Immature natural killer cell (primary cell): ENCODE measurements at regions not wholly inside any gene's neighbourhood (a gene's known extent, or its start where the extent isn't known, plus 50 kb on each side); places are given as distances from the start of the nearest gene placed in this dataset.

Source experiments
- DNase-seq, 3 donors: peaks; one replicate each; pipeline ENCODE4 v3.0.0; 2022; ENCODE audit warnings: mixed read lengths in 1 of 3
- H3K27ac Mint-ChIP-seq, 6 donors: one replicate each; pipeline ENCODE4 v1.8.0; 2020; ENCODE audit warnings: mixed read lengths in 6 of 6, mild to moderate bottlenecking in 5 of 6, inconsistent platforms in 4 of 6, moderate library complexity in 3 of 6
- H3K27me3 Mint-ChIP-seq, 3 donors: one replicate each; pipeline ENCODE4 v1.8.0; 2020 to 2021; ENCODE audit warnings: low read depth in 3 of 3, mild to moderate bottlenecking in 3 of 3, mixed read lengths in 3 of 3, moderate library complexity in 3 of 3, inconsistent platforms in 1 of 3
- H3K36me3 Mint-ChIP-seq, 3 donors: one replicate each; pipeline ENCODE4 v1.8.0; 2020; ENCODE audit warnings: mixed read lengths in 3 of 3, inconsistent platforms in 2 of 3, mild to moderate bottlenecking in 2 of 3
- H3K4me1 Mint-ChIP-seq, 2 donors: one replicate each; pipeline ENCODE4 v1.8.0; 2020; ENCODE audit warnings: inconsistent platforms in 2 of 2, mild to moderate bottlenecking in 2 of 2, mixed read lengths in 2 of 2, moderate library complexity in 1 of 2
- H3K4me3 Mint-ChIP-seq, 5 donors: one replicate each; pipeline ENCODE4 v1.8.0; 2020; ENCODE audit warnings: mild to moderate bottlenecking in 5 of 5, mixed read lengths in 5 of 5, inconsistent platforms in 3 of 5, moderate library complexity in 3 of 5
- H3K9me3 Mint-ChIP-seq, 6 donors: one replicate each; pipeline ENCODE4 v1.8.0; 2020; ENCODE audit warnings: mild to moderate bottlenecking in 6 of 6, mixed read lengths in 6 of 6, inconsistent platforms in 4 of 6, moderate library complexity in 3 of 6

DNA sequence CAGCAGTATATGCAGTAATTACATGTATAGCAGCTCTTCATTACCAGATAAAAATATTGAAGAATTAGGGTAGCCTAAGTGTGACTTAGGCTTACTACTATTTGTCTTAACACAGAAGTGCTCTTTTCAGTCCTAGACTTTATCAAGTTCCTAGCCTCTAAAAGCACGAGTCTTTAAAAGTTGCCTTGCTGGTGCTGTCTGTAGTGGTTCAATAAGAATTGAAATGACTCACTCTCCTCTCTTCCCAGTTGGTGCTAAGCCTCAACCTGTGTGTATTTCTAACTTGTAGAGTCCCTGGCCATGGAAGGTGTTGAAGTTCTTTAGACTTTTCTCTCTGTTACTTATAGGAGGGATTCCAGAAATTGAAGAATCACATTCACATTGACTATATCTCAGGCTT, 395.4 kb upstream of the THRB start:
- no peak overlapping the region for H3K27ac Mint-ChIP-seq
- peaks cover 0 to 2% (median 1%) of the 10 kb centered on the region in 3 donors for H3K27me3 Mint-ChIP-seq
- no peaks in the 10 kb centered on the region for H3K36me3 Mint-ChIP-seq

DNA sequence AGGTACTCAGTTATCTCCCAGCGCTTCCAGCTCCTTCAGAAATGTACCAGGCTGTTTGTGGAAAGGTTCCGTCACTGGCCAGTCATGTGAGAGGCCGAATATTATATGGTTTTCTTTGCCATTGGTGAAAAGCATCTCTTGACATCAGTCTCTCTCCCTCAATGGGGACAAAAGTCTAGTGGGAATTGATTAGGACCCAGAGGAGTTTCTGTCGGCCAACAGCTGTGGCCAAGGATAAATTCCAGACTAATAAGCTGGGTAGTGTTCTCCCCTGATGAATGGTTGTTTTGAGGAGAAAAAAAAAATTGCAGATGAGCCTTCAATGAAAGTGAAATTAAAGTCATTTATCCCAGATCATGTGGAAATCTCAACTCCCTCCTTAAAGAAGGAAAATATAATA, 404.7 kb upstream of the THRB start:
- Mint-ChIP-seq H3K27me3 (peaks cover 0 to 2% (median 0%) of the 10 kb centered on the region in 3 donors), H3K27ac (no peak overlapping the region), H3K36me3 (no peaks in the 10 kb centered on the region), H3K9me3 (peaks cover 0 to 13% (median under 1%) of the 10 kb centered on the region in 6 donors), H3K4me1 (no peaks in the 10 kb centered on the region), H3K4me3 (no peak overlapping the region)
- no peak for DNase-seq

More for the DNA sequence above, 395.4 kb upstream of the THRB start:
- no peak for DNase-seq
- H3K9me3 Mint-ChIP-seq, result peaks cover 0 to 3% (median 0%) of the 10 kb centered on the region in 6 donors
- H3K4me1 Mint-ChIP-seq, result no peaks in the 10 kb centered on the region
- H3K4me3 Mint-ChIP-seq, result no peak overlapping the region

DNA sequence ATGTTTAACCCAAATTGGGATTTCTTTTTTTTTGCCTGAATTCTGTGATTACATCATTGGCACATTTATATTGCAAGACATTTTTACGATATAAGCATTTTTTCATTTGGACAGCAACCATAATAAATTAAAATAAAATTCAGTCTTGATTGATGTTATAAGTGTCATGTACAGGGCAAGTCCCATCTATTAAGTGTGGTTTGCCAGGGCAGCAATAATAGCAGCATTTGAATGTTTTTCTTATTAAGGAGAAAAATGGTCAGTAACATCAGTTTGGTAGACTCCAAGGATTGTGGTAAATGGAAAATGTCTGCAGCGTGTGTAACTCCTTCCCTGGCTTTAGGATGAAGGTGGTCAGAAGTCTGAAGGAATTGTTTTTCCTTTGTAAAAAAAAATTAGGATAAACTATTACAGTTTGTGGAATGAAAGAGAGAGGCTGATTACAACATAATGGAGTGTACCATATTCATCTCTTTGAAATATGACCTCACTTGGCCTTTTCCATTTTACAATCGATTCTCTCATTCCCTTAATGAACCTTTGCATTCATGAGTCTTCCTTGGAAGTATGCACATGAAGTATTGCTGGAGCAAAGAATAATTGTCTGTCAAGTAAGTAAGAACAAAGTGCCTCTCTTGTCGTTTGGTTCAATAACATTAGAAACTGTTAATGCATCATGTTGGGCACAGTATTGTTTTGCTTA, 405.4 kb upstream of the THRB start:
- Mint-ChIP-seq H3K4me1 (no peaks in the 10 kb centered on the region), H3K4me3 (no peak overlapping the region), H3K9me3 (peaks cover 0 to 13% (median under 1%) of the 10 kb centered on the region in 6 donors), H3K27ac (no peak overlapping the region), H3K36me3 (no peaks in the 10 kb centered on the region), H3K27me3 (peaks cover 0 to 2% (median 0%) of the 10 kb centered on the region in 3 donors)
- DNase-seq, result no peak

DNA sequence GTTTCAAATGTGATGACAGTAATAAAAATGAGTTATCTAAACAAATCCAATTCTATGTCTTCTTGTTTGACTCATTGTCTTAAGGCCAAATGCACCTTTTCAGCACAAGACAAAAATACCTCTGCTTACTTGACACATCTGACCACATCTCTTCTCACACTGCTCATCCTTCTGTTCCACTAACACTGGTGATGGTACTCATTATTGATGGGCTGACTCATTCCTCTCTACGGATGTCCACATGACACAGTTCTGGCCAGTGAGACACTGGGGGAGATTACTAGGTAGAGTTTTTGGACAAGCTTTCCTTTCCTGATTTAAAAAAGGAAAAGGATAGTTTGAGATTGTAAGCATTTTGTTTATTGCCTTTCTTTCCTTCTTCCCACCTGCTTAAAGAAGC, 410.6 kb upstream of the THRB start:
- H3K4me3 Mint-ChIP-seq, result no peak overlapping the region
- H3K4me1 Mint-ChIP-seq, result no peaks in the 10 kb centered on the region
- peaks cover 0 to 14% (median 0%) of the 10 kb centered on the region in 6 donors for H3K9me3 Mint-ChIP-seq
- no peaks in the 10 kb centered on the region for H3K27me3 Mint-ChIP-seq
- no peak for DNase-seq
- H3K27ac Mint-ChIP-seq, result no peak overlapping the region
- H3K36me3 Mint-ChIP-seq, result no peaks in the 10 kb centered on the region

DNA sequence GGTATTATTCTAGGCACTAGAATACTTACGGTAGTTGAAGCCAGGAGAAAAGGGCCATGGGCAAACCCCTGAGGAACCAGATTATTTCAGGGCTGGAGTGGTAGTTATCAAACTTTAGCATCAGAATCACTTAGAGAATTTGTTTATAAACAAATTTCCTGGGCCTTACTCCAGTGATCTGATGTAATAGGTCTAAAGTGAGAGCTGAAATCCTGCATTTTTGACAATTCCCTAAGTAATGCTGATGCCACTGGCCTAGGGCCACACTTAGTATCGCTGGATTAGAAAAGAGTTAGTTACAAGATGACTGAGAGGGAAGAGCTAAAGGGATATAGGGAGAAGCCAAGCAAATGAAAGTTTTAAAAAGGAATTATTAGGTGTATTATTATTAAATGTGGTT, 412.5 kb upstream of the THRB start:
- Mint-ChIP-seq H3K9me3 (peaks cover 0 to 14% (median 3%) of the 10 kb centered on the region in 6 donors), H3K4me1 (no peaks in the 10 kb centered on the region), H3K27me3 (no peaks in the 10 kb centered on the region), H3K27ac (no peak overlapping the region), H3K4me3 (no peak overlapping the region), H3K36me3 (no peaks in the 10 kb centered on the region)
- DNase-seq, result no peak

DNA sequence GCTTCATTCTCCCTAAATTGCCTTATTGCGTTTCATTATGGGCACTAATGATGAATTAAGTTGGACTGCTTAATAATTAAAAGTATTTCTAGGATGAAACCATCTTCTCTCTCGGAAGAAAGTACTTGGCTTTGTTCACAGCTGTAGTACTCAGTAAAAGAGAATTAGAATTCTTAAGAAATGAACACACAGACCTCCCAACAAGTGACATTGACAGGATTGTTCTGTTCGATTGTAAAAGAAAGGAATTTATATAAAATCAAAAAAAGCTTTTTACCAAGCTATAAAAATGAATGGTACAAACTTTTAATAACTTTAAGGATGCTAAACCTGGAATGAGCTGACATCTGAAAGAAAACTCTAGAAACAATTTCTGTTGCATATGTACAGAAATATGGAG, 416.4 kb upstream of the THRB start:
- Mint-ChIP-seq H3K9me3 (peaks cover 0 to 5% (median 2%) of the 10 kb centered on the region in 6 donors), H3K4me1 (no peaks in the 10 kb centered on the region), H3K36me3 (no peaks in the 10 kb centered on the region), H3K27me3 (peaks cover 0 to 1% (median 0%) of the 10 kb centered on the region in 3 donors), H3K4me3 (no peak overlapping the region), H3K27ac (no peak overlapping the region)
- DNase-seq, result no peak

DNA sequence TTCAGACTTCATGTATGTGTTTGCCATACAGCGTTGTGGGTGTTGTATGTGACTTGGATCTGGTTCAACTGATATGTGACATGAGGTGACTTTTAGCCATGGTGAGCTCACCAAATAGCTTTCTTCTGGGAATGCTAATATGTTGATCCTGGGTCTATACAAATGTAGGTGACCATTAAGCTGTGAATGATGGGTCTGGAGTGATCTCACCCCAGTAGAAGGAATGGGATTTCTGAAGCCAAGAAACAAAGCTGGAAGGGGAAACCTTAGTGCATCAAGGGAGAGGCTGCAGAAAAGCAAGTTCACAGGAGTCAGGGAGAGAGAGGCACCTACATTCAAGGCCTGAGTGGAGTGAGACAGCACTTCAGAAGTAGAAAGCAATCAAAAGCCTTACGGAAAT, 421.0 kb upstream of the THRB start:
- no peak overlapping the region for H3K4me3 Mint-ChIP-seq
- no peak overlapping the region for H3K27ac Mint-ChIP-seq
- peaks cover 0 to 1% (median 0%) of the 10 kb centered on the region in 3 donors for H3K27me3 Mint-ChIP-seq
- no peaks in the 10 kb centered on the region for H3K36me3 Mint-ChIP-seq
- no peak for DNase-seq
- peaks cover 0 to 7% (median 2%) of the 10 kb centered on the region in 6 donors for H3K9me3 Mint-ChIP-seq
- H3K4me1 Mint-ChIP-seq, result no peaks in the 10 kb centered on the region

DNA sequence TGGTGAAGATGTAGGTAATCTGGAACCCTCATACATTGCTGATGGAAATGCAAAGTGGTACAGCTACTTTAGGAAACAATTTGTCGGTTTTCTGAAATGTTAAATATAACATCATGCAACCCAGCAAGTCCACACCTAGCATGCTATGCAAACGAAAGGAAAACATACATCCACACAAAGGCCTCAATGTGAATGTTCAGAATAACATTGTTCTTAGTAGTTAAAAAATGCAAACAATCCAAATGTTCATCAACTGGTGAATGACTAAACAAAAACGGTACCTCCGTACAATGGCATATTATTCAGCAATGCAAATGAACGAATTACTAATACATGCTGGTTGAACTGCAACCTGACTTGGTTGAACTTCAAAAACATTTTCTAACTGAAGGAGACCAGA, 423.3 kb upstream of the THRB start:
- Mint-ChIP-seq H3K27me3 (peaks cover 0 to 1% (median 1%) of the 10 kb centered on the region in 3 donors), H3K36me3 (no peaks in the 10 kb centered on the region), H3K9me3 (peaks cover 0 to 9% (median 1%) of the 10 kb centered on the region in 6 donors), H3K27ac (no peak overlapping the region), H3K4me1 (no peaks in the 10 kb centered on the region), H3K4me3 (no peak overlapping the region)
- no peak for DNase-seq

DNA sequence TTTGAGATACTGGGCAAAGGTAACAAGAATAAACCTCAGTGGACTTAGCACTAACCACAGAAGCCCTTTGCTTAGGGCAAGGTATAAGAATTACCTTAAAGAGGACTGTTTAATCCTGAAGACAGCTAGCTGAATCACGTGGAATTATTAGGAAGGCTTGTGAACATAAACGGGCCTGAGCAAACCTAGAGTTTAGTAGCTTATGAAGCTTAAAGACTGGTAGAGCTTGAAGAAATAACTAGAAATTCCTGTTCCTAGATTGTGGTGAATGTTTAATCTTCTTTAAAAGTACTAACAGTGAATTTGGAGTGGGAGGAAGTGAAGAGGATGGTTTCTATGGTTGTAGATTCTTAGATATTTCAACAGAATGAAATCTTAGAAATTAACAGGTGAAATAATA, 428.9 kb upstream of the THRB start:
- Mint-ChIP-seq H3K4me3 (no peak overlapping the region), H3K9me3 (peaks cover 0 to 5% (median 1%) of the 10 kb centered on the region in 6 donors), H3K36me3 (no peaks in the 10 kb centered on the region), H3K27ac (no peak overlapping the region), H3K4me1 (no peaks in the 10 kb centered on the region), H3K27me3 (peaks cover 0 to 1% (median 0%) of the 10 kb centered on the region in 3 donors)
- no peak for DNase-seq

DNA sequence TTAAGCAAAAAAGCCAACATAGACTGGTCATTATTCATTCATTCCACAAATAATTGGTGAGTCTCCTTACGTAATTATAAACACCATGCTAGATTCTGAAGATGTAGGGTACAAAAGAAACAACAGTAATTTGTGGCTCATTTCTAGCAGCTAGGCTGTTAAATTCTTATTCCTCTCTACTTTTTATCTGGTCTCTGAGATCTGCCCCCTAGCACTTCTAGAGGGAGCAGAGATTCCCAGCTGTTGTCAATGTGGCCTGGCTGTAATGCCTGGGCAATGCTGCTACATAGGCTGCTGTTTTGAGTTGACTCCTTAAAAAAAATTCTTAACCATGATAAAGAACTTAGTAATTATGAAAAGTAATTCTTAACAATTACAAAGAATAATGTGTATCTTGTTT, 434.9 kb upstream of the THRB start:
- no peak overlapping the region for H3K27ac Mint-ChIP-seq
- DNase-seq, result no peak
- no peaks in the 10 kb centered on the region for H3K36me3 Mint-ChIP-seq
- no peak overlapping the region for H3K4me3 Mint-ChIP-seq
- no peaks in the 10 kb centered on the region for H3K4me1 Mint-ChIP-seq
- peaks cover 0 to 2% (median 0%) of the 10 kb centered on the region in 6 donors for H3K9me3 Mint-ChIP-seq
- no peaks in the 10 kb centered on the region for H3K27me3 Mint-ChIP-seq

DNA sequence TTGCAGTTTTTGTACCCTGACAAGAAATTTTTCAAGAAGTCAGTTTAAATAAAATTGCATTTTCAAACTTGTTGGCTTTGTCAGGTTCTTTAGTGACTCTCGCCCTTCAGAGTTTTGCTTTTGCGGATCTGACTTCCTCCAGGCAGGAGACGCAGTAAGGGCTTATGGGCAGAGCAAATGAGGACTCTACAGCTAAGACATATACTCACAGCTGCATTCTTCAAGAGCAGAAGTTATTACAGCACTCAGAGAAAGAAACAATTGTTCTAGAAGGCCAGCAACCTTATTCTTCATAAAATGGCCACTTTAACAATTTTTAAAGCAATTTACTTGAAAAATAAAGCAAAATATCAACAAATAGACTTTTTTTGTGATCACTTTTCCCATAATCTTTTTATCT, 438.8 kb upstream of the THRB start:
- no peak overlapping the region for H3K27ac Mint-ChIP-seq
- DNase-seq, result no peak
- no peaks in the 10 kb centered on the region for H3K4me1 Mint-ChIP-seq

DNA sequence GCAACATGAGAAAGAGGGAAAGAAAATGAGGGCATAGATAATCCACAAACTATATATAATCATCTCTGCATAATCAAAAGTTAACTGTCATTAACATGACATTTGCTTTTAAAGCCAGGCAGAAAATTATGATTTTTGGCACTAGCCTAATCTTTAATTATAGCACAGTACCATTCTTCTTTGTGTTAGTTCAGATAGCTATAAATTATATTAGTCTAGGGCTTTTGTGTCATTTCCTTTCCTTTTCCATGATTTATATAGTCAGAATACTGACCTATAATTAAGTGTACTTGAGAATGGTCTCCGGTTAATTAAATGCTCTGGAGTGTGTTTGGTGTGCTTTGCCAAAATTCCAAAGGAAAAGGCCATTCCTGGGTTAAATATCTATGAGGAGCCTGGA, 441.9 kb upstream of the THRB start:
- no peak for DNase-seq
- peaks cover 0 to 2% (median 0%) of the 10 kb centered on the region in 3 donors for H3K27me3 Mint-ChIP-seq
- no peak overlapping the region for H3K4me3 Mint-ChIP-seq
- H3K27ac Mint-ChIP-seq, result no peak overlapping the region
- H3K9me3 Mint-ChIP-seq, result peaks cover 0 to 11% (median 0%) of the 10 kb centered on the region in 6 donors
- no peaks in the 10 kb centered on the region for H3K36me3 Mint-ChIP-seq
- H3K4me1 Mint-ChIP-seq, result no peaks in the 10 kb centered on the region

More for the DNA sequence above, 438.8 kb upstream of the THRB start:
- Mint-ChIP-seq H3K27me3 (peaks cover 0 to 2% (median 0%) of the 10 kb centered on the region in 3 donors), H3K4me3 (no peak overlapping the region), H3K36me3 (no peaks in the 10 kb centered on the region), H3K9me3 (peaks cover 0 to 7% (median 0%) of the 10 kb centered on the region in 6 donors)

DNA sequence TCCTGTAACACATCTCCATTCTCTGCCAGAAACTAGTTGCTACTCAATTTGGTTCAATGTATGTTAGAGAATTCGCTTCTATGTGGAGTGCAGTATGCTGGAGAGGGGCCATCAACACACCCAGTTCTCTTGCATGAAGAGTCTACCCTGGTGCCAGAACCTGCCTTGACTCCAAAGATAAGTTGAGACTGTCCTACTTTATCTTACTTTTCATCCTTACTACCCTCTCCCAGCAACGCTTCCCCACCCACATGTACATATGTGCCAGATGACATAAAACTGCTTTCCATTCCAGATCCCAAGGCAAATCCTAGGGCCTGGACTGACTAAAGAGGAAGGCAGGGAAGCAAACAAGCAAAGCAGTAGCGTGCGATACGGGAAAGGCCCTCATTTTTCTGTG, 442.6 kb upstream of the THRB start:
- H3K4me1 Mint-ChIP-seq, result no peaks in the 10 kb centered on the region
- H3K36me3 Mint-ChIP-seq, result no peaks in the 10 kb centered on the region
- H3K4me3 Mint-ChIP-seq, result no peak overlapping the region
- peaks cover 0 to 2% (median 0%) of the 10 kb centered on the region in 3 donors for H3K27me3 Mint-ChIP-seq
- no peak overlapping the region for H3K27ac Mint-ChIP-seq
- no peak for DNase-seq
- peaks cover 0 to 11% (median 0%) of the 10 kb centered on the region in 6 donors for H3K9me3 Mint-ChIP-seq

DNA sequence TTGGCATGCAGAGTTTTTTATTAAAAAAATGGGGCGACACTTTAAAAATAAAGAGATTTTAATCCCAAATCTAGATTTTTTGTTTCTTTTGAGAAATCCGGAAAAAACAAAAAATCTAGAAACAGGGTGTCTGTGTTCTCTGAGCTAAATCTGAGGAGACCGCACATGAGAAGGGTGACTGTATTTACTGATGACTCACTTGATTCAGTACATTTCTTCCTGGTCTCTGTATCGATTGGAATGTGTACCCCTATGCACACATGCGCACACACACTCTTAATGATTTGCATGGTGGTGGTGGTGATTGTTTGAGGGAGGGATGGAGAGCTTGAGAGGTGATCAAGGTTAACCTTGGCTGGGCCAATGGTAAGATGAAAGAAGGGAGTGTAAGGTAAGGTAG, 443.1 kb upstream of the THRB start:
- peaks cover 0 to 11% (median 0%) of the 10 kb centered on the region in 6 donors for H3K9me3 Mint-ChIP-seq
- peaks cover 0 to 2% (median 0%) of the 10 kb centered on the region in 3 donors for H3K27me3 Mint-ChIP-seq
- no peak overlapping the region for H3K4me3 Mint-ChIP-seq
- H3K36me3 Mint-ChIP-seq, result no peaks in the 10 kb centered on the region
- no peak overlapping the region for H3K27ac Mint-ChIP-seq
- DNase-seq, result no peak
- no peaks in the 10 kb centered on the region for H3K4me1 Mint-ChIP-seq

DNA sequence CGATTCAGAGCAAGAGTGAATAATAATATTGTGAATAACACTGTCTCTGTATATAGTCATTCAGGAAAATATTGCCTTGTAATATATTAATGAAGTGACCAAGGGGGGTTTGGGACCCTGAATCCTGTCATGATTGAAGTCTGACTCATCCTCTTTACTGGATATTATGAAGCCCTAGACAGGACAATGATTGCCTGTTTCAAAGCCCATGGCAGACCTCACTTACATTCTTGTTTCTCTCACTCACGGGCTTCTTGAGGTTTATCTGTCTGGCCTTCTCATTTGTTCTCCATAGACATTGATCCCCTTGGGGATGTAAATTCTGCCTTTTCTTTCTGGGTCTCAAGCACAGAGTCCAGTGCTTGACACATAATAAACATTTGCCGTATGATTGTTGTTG, 449.3 kb upstream of the THRB start:
- Mint-ChIP-seq H3K4me3 (no peak overlapping the region), H3K27ac (no peak overlapping the region), H3K36me3 (no peaks in the 10 kb centered on the region), H3K9me3 (peaks cover 0 to 5% (median 0%) of the 10 kb centered on the region in 6 donors), H3K27me3 (peaks cover 0 to 2% (median 2%) of the 10 kb centered on the region in 3 donors), H3K4me1 (no peaks in the 10 kb centered on the region)
- DNase-seq, result no peak
